Thymus (tissue), 11 donors: ENCODE measurements at regions not wholly inside any gene's neighbourhood (a gene's known extent, or its start where the extent isn't known, plus 50 kb on each side); places are given as distances from the start of the nearest gene placed in this dataset.

Experiments used
- DNase-seq, 9 donors: peaks; one replicate each; pipeline ENCODE4 v3.0.0-alpha.2; 2013; ENCODE audit warnings: low spot score in 9 of 9, low read depth in 6 of 9, missing footprints in 1 of 9
- H3K27ac ChIP-seq, 2 donors: one replicate each; pipeline ENCODE4 v1.5.1; 2013; ENCODE audit warnings: control low read depth in 1 of 2, low read depth in 1 of 2, low read length in 1 of 2, mild to moderate bottlenecking in 1 of 2, moderate library complexity in 1 of 2
- H3K27me3 ChIP-seq, 2 donors: one replicate each; pipeline ENCODE4 v1.5.1; 2013; ENCODE audit warnings: low read length in 1 of 2; ENCODE audit not compliant: control insufficient read depth in 2 of 2, insufficient read depth in 1 of 2
- H3K36me3 ChIP-seq, 2 donors: one replicate each; pipeline ENCODE4 v1.5.1; 2013; ENCODE audit warnings: low read length in 1 of 2, mild to moderate bottlenecking in 1 of 2, moderate library complexity in 1 of 2; ENCODE audit not compliant: control insufficient read depth in 2 of 2, insufficient read depth in 2 of 2
- H3K4me1 ChIP-seq, 2 donors: one replicate each; pipeline ENCODE4 v1.5.1; 2013; ENCODE audit warnings: low read length in 2 of 2; ENCODE audit not compliant: control insufficient read depth in 2 of 2, insufficient read depth in 2 of 2
- H3K4me3 ChIP-seq, 2 donors: one replicate each; pipeline ENCODE4 v1.5.1; 2013; ENCODE audit warnings: low read length in 2 of 2, control low read depth in 1 of 2, mild to moderate bottlenecking in 1 of 2
- H3K9me3 ChIP-seq, 2 donors: one replicate each; pipeline ENCODE4 v1.5.1; 2013; ENCODE audit warnings: low read length in 1 of 2, mild to moderate bottlenecking in 1 of 2; ENCODE audit not compliant: control insufficient read depth in 2 of 2, insufficient read depth in 1 of 2
- WGBS: extraction: QIAGEN DNeasy Blood & Tissue Kit; methylation state at CpG from one replicate; pipeline ENCODE4 v1.1.7; 2013; 5-methylcytosine and 5-hydroxymethylcytosine counted together
- donor health status: healthy.

DNA sequence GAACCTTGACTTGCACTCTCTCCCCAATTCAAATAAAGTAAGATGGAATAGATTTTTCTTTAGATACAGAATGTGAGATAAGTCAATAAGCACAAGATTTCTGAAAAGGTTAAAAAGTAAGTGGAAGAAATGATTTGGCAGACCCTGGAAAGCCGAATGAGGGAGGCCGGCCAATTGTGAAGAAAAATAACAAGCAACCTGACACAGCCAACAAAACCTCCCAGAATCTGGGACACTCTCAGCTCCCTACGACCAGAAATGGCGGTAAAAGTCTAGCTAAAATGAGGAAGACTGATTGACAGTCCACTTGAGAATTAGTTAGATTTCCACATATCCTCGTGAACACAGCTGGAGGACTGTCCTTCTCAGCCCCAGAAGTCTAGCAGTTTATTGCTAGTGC is 85.4 kb downstream of the KLF12 start:
- no peak for DNase-seq

DNA sequence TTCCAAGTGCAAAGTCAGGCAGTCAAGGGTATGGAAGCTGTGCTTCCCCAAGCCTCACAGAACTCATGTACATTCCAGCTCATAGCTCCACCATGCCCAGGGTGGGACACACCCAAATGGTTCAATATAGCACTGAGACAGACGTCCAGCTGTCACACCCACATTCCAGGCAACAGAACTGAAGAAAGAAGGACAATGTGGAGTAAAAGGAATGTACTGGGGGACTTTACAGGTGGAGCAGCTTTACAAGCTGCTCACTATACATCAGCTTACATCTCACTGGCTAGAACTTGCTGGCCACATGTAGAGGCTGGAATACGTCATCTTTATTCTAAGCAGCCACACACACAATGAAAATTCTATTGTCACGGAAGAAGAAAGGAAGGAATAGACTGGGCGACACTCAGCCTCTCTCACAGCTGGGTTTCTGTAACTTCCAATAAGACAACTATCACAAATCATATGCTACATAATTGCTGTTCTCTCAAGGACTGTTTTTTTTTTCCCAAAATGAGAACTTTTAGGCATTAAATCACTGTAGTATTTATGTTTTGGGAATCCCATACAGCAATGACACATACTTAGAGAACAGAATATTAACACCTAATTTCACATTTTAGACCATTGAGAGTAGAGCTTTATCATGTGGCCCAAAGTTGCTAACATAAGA is 86.1 kb downstream of the KLF12 start:
- Histone ChIP-seq H3K4me1 (no peaks in the 10 kb centered on the region), H3K36me3 (peaks cover 0 to 3% of the 10 kb centered on the region in 2 donors), H3K4me3 (no peak overlapping the region), H3K9me3 (no peaks in the 10 kb centered on the region), H3K27ac (no peak overlapping the region), H3K27me3 (no peaks in the 10 kb centered on the region)
- no peak for DNase-seq
- 93% methylated on average over 4 of the region's 4 CpGs for WGBS

More for the DNA sequence above, 85.4 kb downstream of the KLF12 start:
- H3K36me3 ChIP-seq, result peaks cover 0 to 3% of the 10 kb centered on the region in 2 donors
- H3K27ac ChIP-seq, result no peak overlapping the region
- no peaks in the 10 kb centered on the region for H3K4me1 ChIP-seq
- WGBS, result 98% methylated on average over 5 of the region's 5 CpGs
- no peaks in the 10 kb centered on the region for H3K27me3 ChIP-seq
- H3K9me3 ChIP-seq, result no peaks in the 10 kb centered on the region
- H3K4me3 ChIP-seq, result no peak overlapping the region

- Histone ChIP-seq H3K4me1 (no peaks in the 10 kb centered on the region), H3K27me3 (no peaks in the 10 kb centered on the region), H3K9me3 (no peaks in the 10 kb centered on the region), H3K27ac (no peak overlapping the region), H3K4me3 (no peak overlapping the region), H3K36me3 (peaks cover 0 to 3% of the 10 kb centered on the region in 2 donors)
- no peak for DNase-seq
Measured at GRCh38 chr13:74046431-74046830, 87.8 kb downstream of the KLF12 start.

GRCh38 chr13:74045583-74045982 is 88.6 kb downstream of the KLF12 start:
- WGBS, result 100% methylated on average over 6 of the region's 6 CpGs
- H3K4me3 ChIP-seq, result no peak overlapping the region

DNA sequence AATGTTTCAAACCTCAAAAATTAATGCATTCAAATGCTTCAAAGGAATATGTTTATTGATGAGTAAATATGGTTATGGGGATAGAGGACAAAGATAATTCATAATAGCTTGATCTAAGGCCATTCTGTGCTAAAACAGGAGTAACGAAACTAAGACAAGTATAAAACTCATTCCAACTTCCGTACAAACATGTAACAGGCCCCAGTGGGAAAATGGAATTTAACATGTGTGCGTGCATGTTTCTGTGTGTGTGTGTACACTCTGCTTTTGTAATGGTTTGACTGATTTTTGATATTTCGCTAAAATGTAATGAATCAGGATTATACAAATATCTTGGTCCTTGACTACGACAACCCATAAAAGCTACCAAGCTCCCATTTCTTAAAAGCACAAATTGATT is 91.0 kb downstream of the KLF12 start:
- H3K27me3 ChIP-seq, result no peaks in the 10 kb centered on the region
- peaks cover 0 to 3% of the 10 kb centered on the region in 2 donors for H3K4me1 ChIP-seq
- WGBS, result 92% methylated on average over 5 of the region's 5 CpGs
- H3K27ac ChIP-seq, result no peak overlapping the region
- H3K9me3 ChIP-seq, result no peaks in the 10 kb centered on the region
- no peak for DNase-seq
- H3K4me3 ChIP-seq, result no peak overlapping the region
- peaks cover 0 to 3% of the 10 kb centered on the region in 2 donors for H3K36me3 ChIP-seq

More at GRCh38 chr13:74045583-74045982, 88.6 kb downstream of the KLF12 start:
- H3K4me1 ChIP-seq, result peaks cover 0 to 3% of the 10 kb centered on the region in 2 donors
- peaks cover 0 to 3% of the 10 kb centered on the region in 2 donors for H3K36me3 ChIP-seq
- DNase-seq, result no peak
- H3K9me3 ChIP-seq, result no peaks in the 10 kb centered on the region
- no peak overlapping the region for H3K27ac ChIP-seq
- no peaks in the 10 kb centered on the region for H3K27me3 ChIP-seq

GRCh38 chr13:74040200-74040599 is 94.0 kb downstream of the KLF12 start:
- Histone ChIP-seq H3K27me3 (no peaks in the 10 kb centered on the region), H3K4me3 (no peak overlapping the region), H3K9me3 (no peaks in the 10 kb centered on the region), H3K27ac (no peak overlapping the region), H3K4me1 (peaks cover 0 to 3% of the 10 kb centered on the region in 2 donors), H3K36me3 (peaks cover 0 to 1% of the 10 kb centered on the region in 2 donors)
- DNase-seq, result no peak
- 92% methylated on average over 4 of the region's 4 CpGs for WGBS

DNA sequence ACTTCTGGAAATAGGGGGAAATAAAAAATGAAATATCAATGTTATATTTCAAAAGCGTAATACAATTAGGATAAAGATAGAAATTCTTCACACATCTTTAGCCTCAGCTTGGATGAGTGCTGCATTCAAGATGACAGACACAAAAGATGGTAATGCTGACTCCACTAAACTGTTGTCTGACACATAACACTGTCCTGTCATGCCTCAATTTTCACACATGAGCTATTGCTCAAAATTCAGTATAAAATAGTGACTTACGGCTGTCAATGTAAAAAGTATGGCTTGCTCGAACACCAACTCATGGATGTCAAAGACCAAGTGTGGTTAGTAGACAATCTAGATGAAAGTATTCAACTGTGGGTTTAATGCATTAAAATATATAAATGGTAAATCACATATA is 94.5 kb downstream of the KLF12 start:
- peaks cover 0 to 3% of the 10 kb centered on the region in 2 donors for H3K4me1 ChIP-seq
- WGBS, result 98% methylated on average over 3 of the region's 3 CpGs
- no peaks in the 10 kb centered on the region for H3K27me3 ChIP-seq
- no peaks in the 10 kb centered on the region for H3K36me3 ChIP-seq
- H3K27ac ChIP-seq, result no peak overlapping the region
- H3K4me3 ChIP-seq, result no peak overlapping the region
- no peaks in the 10 kb centered on the region for H3K9me3 ChIP-seq
- DNase-seq, result no peak

GRCh38 chr13:74039154-74039553 is 95.0 kb downstream of the KLF12 start:
- 98% methylated on average over 2 of the region's 2 CpGs for WGBS
- Histone ChIP-seq H3K4me1 (peaks cover 0 to 3% of the 10 kb centered on the region in 2 donors), H3K27ac (no peak overlapping the region)

GRCh38 chr13:74037762-74038161 is 96.4 kb downstream of the KLF12 start:
- no peak overlapping the region for H3K4me3 ChIP-seq
- no peak overlapping the region for H3K27ac ChIP-seq
- peaks cover 0 to 3% of the 10 kb centered on the region in 2 donors for H3K4me1 ChIP-seq

More at GRCh38 chr13:74039154-74039553, 95.0 kb downstream of the KLF12 start:
- no peaks in the 10 kb centered on the region for H3K9me3 ChIP-seq
- DNase-seq, result no peak
- H3K4me3 ChIP-seq, result no peak overlapping the region
- H3K36me3 ChIP-seq, result no peaks in the 10 kb centered on the region
- no peaks in the 10 kb centered on the region for H3K27me3 ChIP-seq

More at GRCh38 chr13:74037762-74038161, 96.4 kb downstream of the KLF12 start:
- no peak for DNase-seq
- Histone ChIP-seq H3K9me3 (no peaks in the 10 kb centered on the region), H3K27me3 (no peaks in the 10 kb centered on the region), H3K36me3 (no peaks in the 10 kb centered on the region)
